ENCODE measurements at regions not wholly inside any gene's neighbourhood (a gene's known extent, or its start where the extent isn't known, plus 50 kb on each side); places are given as distances from the start of the nearest gene placed in this dataset.

GRCh38 chr9:28909526-28909925 lies 1336.2 kb upstream of the C9orf72 start:
- H3K27me3 ChIP-seq: peaks cover 2% of the 10 kb centered on the region
- intact Hi-C loops (cut with DNase I): no loop called here
- no peak overlapping the region for H3K4me3 ChIP-seq
- H3K4me1 ChIP-seq (ENCODE audit: insufficient read depth): no peaks in the 10 kb centered on the region
- no peak overlapping the region for H3K27ac ChIP-seq
- H3K36me3 ChIP-seq: no peaks in the 10 kb centered on the region
- TF ChIP-seq EP300 (IDR thresholded peaks at IDR 0.05): no peak
- no peak for TF ChIP-seq CTCF (IDR thresholded peaks at IDR 0.05)
- TF ChIP-seq POLR2A (IDR thresholded peaks at IDR 0.05): no peak
- 70 to 79% (median 74%) methylated on average over 1 of the region's 1 CpG for WGBS, 3 donors
- H3K9me3 ChIP-seq: no peaks in the 10 kb centered on the region
- no peak for DNase-seq

GRCh38 chr9:28912621-28913020 lies 1339.3 kb upstream of the C9orf72 start:
- intact Hi-C loops (cut with DNase I): no loop called here
- no peaks in the 10 kb centered on the region for H3K4me1 ChIP-seq (ENCODE audit: insufficient read depth)
- no peak overlapping the region for H3K4me3 ChIP-seq
- H3K36me3 ChIP-seq: no peaks in the 10 kb centered on the region
- no peaks in the 10 kb centered on the region for H3K27me3 ChIP-seq
- H3K27ac ChIP-seq: no peak overlapping the region
- no peaks in the 10 kb centered on the region for H3K9me3 ChIP-seq
- WGBS, 3 donors: 81 to 91% (median 83%) methylated on average over 2 of the region's 2 CpGs
- TF ChIP-seq EP300 (IDR thresholded peaks at IDR 0.05) (no peak), CTCF (IDR thresholded peaks at IDR 0.05) (no peak), POLR2A (IDR thresholded peaks at IDR 0.05) (no peak)
- DNase-seq: no peak

GRCh38 chr9:28915202-28915930 lies 1342.1 kb upstream of the C9orf72 start:
- Histone ChIP-seq H3K36me3 (no peaks in the 10 kb centered on the region), H3K9me3 (no peaks in the 10 kb centered on the region), H3K4me3 (no peak overlapping the region), H3K27me3 (no peaks in the 10 kb centered on the region), H3K4me1 (ENCODE audit: insufficient read depth) (no peaks in the 10 kb centered on the region), H3K27ac (no peak overlapping the region)
- 50 to 93% (median 80%) methylated on average over 2 of the region's 2 CpGs for WGBS, 3 donors
- intact Hi-C loops (cut with DNase I): no loop called here
- TF ChIP-seq CTCF (IDR thresholded peaks at IDR 0.05) (no peak), POLR2A (IDR thresholded peaks at IDR 0.05) (no peak), EP300 (IDR thresholded peaks at IDR 0.05) (no peak)
- no peak for DNase-seq

GRCh38 chr9:28916348-28916747 lies 1343.1 kb upstream of the C9orf72 start:
- H3K27me3 ChIP-seq: no peaks in the 10 kb centered on the region
- H3K27ac ChIP-seq: no peak overlapping the region
- H3K4me3 ChIP-seq: no peak overlapping the region
- TF ChIP-seq POLR2A (IDR thresholded peaks at IDR 0.05) (no peak), EP300 (IDR thresholded peaks at IDR 0.05) (no peak), CTCF (IDR thresholded peaks at IDR 0.05) (no peak)
- no peaks in the 10 kb centered on the region for H3K36me3 ChIP-seq
- no peaks in the 10 kb centered on the region for H3K4me1 ChIP-seq (ENCODE audit: insufficient read depth)
- 70 to 77% (median 77%) methylated on average over 3 of the region's 3 CpGs for WGBS, 3 donors
- DNase-seq: no peak
- H3K9me3 ChIP-seq: no peaks in the 10 kb centered on the region
- intact Hi-C loops (cut with DNase I): no loop called here

Measured in ovary (tissue), 7 donors.